C4-2B (cell line): ENCODE measurements at regions not wholly inside any gene's neighbourhood (a gene's known extent, or its start where the extent isn't known, plus 50 kb on each side); places are given as distances from the start of the nearest gene placed in this dataset.

Experiments
- H3K27ac ChIP-seq: fragments of 450-650 bp; 2 replicates; pipeline ENCODE4 v1.5.1; 2017
- CTCF ChIP-seq: fragments of 450-650 bp; conservative IDR thresholded peaks from 2 replicates; pipeline ENCODE4 v1.5.1; 2017; ENCODE audit warnings: mild to moderate bottlenecking
- ZFX ChIP-seq: fragments of 450-650 bp; IDR thresholded peaks from 2 replicates; pipeline ENCODE4 v1.6.1; 2017

DNA sequence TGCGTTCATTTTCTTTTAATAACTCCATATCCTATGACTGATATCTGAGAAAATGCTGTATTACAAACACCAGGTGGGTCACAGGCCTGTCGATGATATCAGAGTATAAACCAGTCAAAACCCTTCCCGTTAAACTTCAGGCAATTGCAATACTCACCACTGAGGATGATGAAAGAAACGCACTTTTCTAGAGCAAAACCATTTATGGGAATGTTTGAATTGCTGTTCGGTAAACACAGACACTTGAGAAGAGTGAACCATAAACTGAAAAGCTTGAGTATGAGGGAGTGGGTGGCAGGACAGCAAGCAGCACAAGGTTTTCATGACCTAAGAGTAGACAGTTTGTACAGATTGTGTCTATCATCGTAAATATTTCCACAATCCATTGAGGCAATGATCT lies 139.8 kb upstream of the CEP126 start:
- TF ChIP-seq ZFX (no peak), CTCF (no peak)
- no peak overlapping the region for H3K27ac ChIP-seq

GRCh38 chr11:101770648-101771047 lies 144.2 kb upstream of the CEP126 start:
- TF ChIP-seq ZFX (no peak), CTCF (no peak)
- H3K27ac ChIP-seq: no peak overlapping the region

GRCh38 chr11:101765932-101766331 lies 148.9 kb upstream of the CEP126 start:
- TF ChIP-seq ZFX (no peak), CTCF (no peak)
- no peak overlapping the region for H3K27ac ChIP-seq

- TF ChIP-seq ZFX: no peak
- peak; percentile 62 for TF ChIP-seq CTCF
- H3K27ac ChIP-seq: no peak overlapping the region
Measured at GRCh38 chr11:101759771-101760450, 154.9 kb upstream of the CEP126 start.

- no peak for TF ChIP-seq CTCF
- no peak for TF ChIP-seq ZFX
- no peak overlapping the region for H3K27ac ChIP-seq
Measured at GRCh38 chr11:101757741-101758140, 157.1 kb upstream of the CEP126 start.

- no peak overlapping the region for H3K27ac ChIP-seq
- no peak for TF ChIP-seq ZFX
- peak; percentile 12; the same call in 1 of the 2 replicates for TF ChIP-seq CTCF
Measured at GRCh38 chr11:101748572-101749344, 165.0 kb upstream of the TRPC6 start.

DNA sequence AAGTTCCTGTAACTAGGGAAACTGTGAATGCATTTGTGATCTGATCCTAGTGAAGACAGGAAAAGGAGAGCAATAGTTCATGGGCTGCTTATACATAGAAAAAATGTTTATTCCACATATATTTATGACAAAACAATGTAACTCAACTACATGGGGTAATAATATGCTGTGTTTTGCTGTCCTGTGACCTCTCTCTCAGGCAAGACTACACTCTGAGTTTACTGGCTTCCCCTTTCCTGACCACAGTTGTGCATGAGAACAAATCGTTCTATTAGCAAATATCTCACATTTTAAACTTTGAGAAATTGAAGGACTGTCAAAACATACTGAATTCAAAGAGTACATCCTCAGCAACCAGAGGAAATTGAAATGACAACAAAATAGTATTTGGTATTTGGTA lies 161.9 kb upstream of the TRPC6 start:
- H3K27ac ChIP-seq: no peak overlapping the region
- TF ChIP-seq CTCF (no peak), ZFX (no peak)
